CD4-positive, alpha-beta T cell (primary cell): ENCODE measurements at regions not wholly inside any gene's neighbourhood (a gene's known extent, or its start where the extent isn't known, plus 50 kb on each side); places are given as distances from the start of the nearest gene placed in this dataset.

Source experiments
- ATAC-seq: fragments of 200-7000 bp; cut with Tn5 transposase; one replicate; pipeline ENCODE4 v1.10.0; 2022; ENCODE audit warnings: mild to moderate bottlenecking; ENCODE audit not compliant: poor library complexity
- CTCF ChIA-PET: fragments of 350-600 bp; sonication (Branson Sonifier 250); formaldehyde crosslinking; loops from one replicate; lab custom pipeline; 2021; ENCODE audit warnings: antibody characterized with exemption, inconsistent platforms; lab: Charles Lee
- POLR2A ChIA-PET: fragments of 350-600 bp; sonication (Branson Sonifier 250); formaldehyde crosslinking; loops from one replicate; lab custom pipeline; 2021; ENCODE audit warnings: antibody characterized with exemption, inconsistent platforms; lab: Charles Lee
- DNase-seq, 14 experiments: peaks; one replicate each; pipeline ENCODE4 v3.0.0-alpha.2; 2013 to 2020; ENCODE audit warnings: mixed read lengths in 2 of 14
- H3K27ac ChIP-seq, 2 donors: one replicate each; pipeline versions ENCODE4 v1.5.1 to v1.7.0; 2013; ENCODE audit warnings: low read length in 2 of 2, low read depth in 1 of 2, mild to moderate bottlenecking in 1 of 2
- H3K27me3 ChIP-seq, 2 experiments: 1 replicate in 1 of 2; 2 replicates in 1 of 2; pipeline versions ENCODE4 v1.6.1 to v1.7.0; 2013; ENCODE audit warnings: low read length in 2 of 2, control low read depth in 1 of 2, mild to moderate bottlenecking in 1 of 2, moderate library complexity in 1 of 2; ENCODE audit not compliant: insufficient read depth in 2 of 2, control insufficient read depth in 1 of 2
- H3K36me3 ChIP-seq: one replicate; pipeline ENCODE4 v1.6.1; 2013; ENCODE audit warnings: low read length, control low read depth; ENCODE audit not compliant: insufficient read depth
- H3K4me1 ChIP-seq: one replicate; pipeline ENCODE4 v1.6.1; 2013; ENCODE audit warnings: low read length, control low read depth; ENCODE audit not compliant: insufficient read depth
- H3K4me3 ChIP-seq: one replicate; pipeline ENCODE4 v1.5.1; 2013; ENCODE audit warnings: mild to moderate bottlenecking, low read length, moderate library complexity
- H3K9me3 ChIP-seq, 2 experiments: 1 replicate in 1 of 2; 2 replicates in 1 of 2; pipeline versions ENCODE4 v1.6.1 to v1.7.0; 2013; ENCODE audit warnings: low read length in 2 of 2, mild to moderate bottlenecking in 2 of 2, control low read depth in 1 of 2, moderate library complexity in 1 of 2; ENCODE audit not compliant: control insufficient read depth in 1 of 2, insufficient read depth in 1 of 2
- H3K27ac Mint-ChIP-seq: one replicate; pipeline ENCODE4 v1.8.0; 2020; ENCODE audit warnings: mixed read lengths
- H3K27me3 Mint-ChIP-seq: one replicate; pipeline ENCODE4 v1.8.0; 2021; ENCODE audit warnings: mixed read lengths
- H3K36me3 Mint-ChIP-seq: one replicate; pipeline ENCODE4 v1.8.0; 2021; ENCODE audit warnings: low read depth, mixed read lengths
- H3K4me1 Mint-ChIP-seq: one replicate; pipeline ENCODE4 v1.8.0; 2021; ENCODE audit warnings: low read depth, mixed read lengths
- H3K4me3 Mint-ChIP-seq: one replicate; pipeline ENCODE4 v1.8.0; 2020; ENCODE audit warnings: mild to moderate bottlenecking, mixed read lengths
- H3K9me3 Mint-ChIP-seq: one replicate; pipeline ENCODE4 v1.8.0; 2020; ENCODE audit warnings: mixed read lengths
- CTCF ChIP-seq: fragments of 200-600 bp; IDR thresholded peaks from one replicate; pipeline ENCODE4 v1.8.0; 2022; ENCODE audit warnings: antibody characterized with exemption, mild to moderate bottlenecking
- intact Hi-C, 2 experiments: fragments of 100-400 bp; cut with DNase I in 1 of 2; cut with micrococcal nuclease in 1 of 2; formaldehyde crosslinking; loops; one replicate each; pipeline versions ENCODE4 v1.15.1 to v1.9.0; 2023 to 2025; cut with DNase I, micrococcal nuclease

DNA sequence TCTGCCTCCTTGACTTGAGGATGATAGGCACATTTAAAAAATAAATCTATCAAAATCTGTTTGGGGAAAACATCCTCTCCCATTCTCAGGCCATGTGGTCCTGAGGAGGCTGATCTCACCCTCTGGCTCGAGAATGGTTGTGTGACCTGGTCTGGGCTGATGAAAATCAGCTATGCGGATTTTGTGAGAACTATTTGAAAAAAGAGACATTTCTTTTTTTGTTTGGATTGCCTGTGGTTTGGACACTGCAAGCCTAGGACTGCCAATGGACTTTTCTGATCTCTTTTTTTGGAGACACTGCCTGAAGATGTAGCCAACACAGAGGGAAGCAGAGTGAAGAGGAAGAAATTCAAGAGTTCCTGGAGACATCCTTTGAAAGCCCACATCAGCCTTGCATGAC is 145.9 kb downstream of the HS3ST3B1 start:
- no peaks in the 10 kb centered on the region for H3K36me3 Mint-ChIP-seq
- H3K27me3 Mint-ChIP-seq, result no peaks in the 10 kb centered on the region
- no peaks in the 10 kb centered on the region for H3K27me3 ChIP-seq
- no peak for TF ChIP-seq CTCF
- H3K4me3 Mint-ChIP-seq, result no peak overlapping the region
- peaks cover 6% of the 10 kb centered on the region for H3K4me1 Mint-ChIP-seq
- no peaks in the 10 kb centered on the region for H3K9me3 ChIP-seq
- no peaks in the 10 kb centered on the region for H3K36me3 ChIP-seq
- H3K27ac Mint-ChIP-seq, result no peak overlapping the region
- no peak overlapping the region for H3K4me3 ChIP-seq
- ChIA-PET CTCF (no interaction called here), POLR2A (interaction anchor here (1.0 kb wide), 1 partner anchor 141 kb away, joined by 3 read pairs; no protein-coding TSS in a partner anchor)
- intact Hi-C loops, result no loop called here
- DNase-seq (no peak), ATAC-seq (no peak)
- no peak overlapping the region for H3K27ac ChIP-seq
- H3K4me1 ChIP-seq, result no peaks in the 10 kb centered on the region
- H3K9me3 Mint-ChIP-seq, result no peaks in the 10 kb centered on the region

- H3K4me3 ChIP-seq, result no peak overlapping the region
- no peak for TF ChIP-seq CTCF
- Mint-ChIP-seq H3K4me3 (no peak overlapping the region), H3K27ac (no peak overlapping the region), H3K36me3 (no peaks in the 10 kb centered on the region), H3K4me1 (peaks cover 6% of the 10 kb centered on the region), H3K27me3 (no peaks in the 10 kb centered on the region), H3K9me3 (no peaks in the 10 kb centered on the region)
- no peaks in the 10 kb centered on the region for H3K27me3 ChIP-seq
- H3K36me3 ChIP-seq, result no peaks in the 10 kb centered on the region
- H3K27ac ChIP-seq, result no peak overlapping the region
- ChIA-PET CTCF (no interaction called here), POLR2A (no interaction called here)
- H3K9me3 ChIP-seq, result no peaks in the 10 kb centered on the region
- H3K4me1 ChIP-seq, result no peaks in the 10 kb centered on the region
- DNase-seq (no peak), ATAC-seq (no peak)
- intact Hi-C loops, result no loop called here
Measured at GRCh38 chr17:14444915-14445314, 144.0 kb downstream of the HS3ST3B1 start.

DNA sequence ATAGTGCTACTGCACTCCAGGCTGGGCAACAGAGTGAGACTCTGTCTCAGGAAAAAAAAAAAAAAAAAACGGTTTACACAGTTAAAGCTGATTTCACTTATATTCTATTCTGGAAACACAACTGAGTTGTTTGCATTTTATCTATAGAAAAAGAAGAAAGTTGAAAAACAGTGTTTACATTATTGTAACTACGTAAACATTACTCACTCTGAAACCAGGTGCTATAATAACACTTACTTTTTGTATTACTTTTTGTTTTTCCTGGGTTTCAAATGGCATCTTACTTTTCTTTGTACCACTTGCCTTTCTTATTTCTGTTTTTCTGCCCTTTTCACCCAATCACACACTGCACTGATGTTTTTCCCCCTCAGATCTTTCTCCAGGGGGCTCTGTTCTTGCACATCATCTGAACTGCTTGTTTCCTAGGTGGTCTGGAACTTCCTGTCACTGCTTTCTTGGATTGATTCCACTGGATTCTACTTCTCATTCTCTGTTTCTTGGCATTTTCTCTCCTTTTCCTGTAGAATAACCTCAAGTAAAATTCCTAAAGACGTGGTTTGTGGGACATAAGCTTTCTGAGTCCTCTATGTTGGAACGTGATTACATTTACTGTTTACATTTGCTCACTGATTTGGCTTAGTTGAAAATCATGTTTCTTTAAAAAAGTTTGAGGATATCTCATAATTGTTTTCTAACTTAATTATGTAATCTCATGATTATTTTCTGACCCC is 142.1 kb downstream of the HS3ST3B1 start:
- H3K9me3 ChIP-seq, result no peaks in the 10 kb centered on the region
- ATAC-seq (no peak), DNase-seq (no peak)
- H3K27ac ChIP-seq, result no peak overlapping the region
- CTCF ChIA-PET, result no interaction called here
- POLR2A ChIA-PET, result no interaction called here
- no peaks in the 10 kb centered on the region for H3K27me3 ChIP-seq
- no peaks in the 10 kb centered on the region for H3K36me3 Mint-ChIP-seq
- no peaks in the 10 kb centered on the region for H3K27me3 Mint-ChIP-seq
- no peak overlapping the region for H3K4me3 ChIP-seq
- no peaks in the 10 kb centered on the region for H3K4me1 ChIP-seq
- no peak for TF ChIP-seq CTCF
- intact Hi-C loops, result no loop called here
- peaks cover 6% of the 10 kb centered on the region for H3K4me1 Mint-ChIP-seq
- no peak overlapping the region for H3K27ac Mint-ChIP-seq
- no peaks in the 10 kb centered on the region for H3K9me3 Mint-ChIP-seq
- H3K4me3 Mint-ChIP-seq, result no peak overlapping the region
- no peaks in the 10 kb centered on the region for H3K36me3 ChIP-seq
